Esophagus muscularis mucosa (tissue), 4 donors: ENCODE measurements at regions not wholly inside any gene's neighbourhood (a gene's known extent, or its start where the extent isn't known, plus 50 kb on each side); places are given as distances from the start of the nearest gene placed in this dataset.

Experiments
- CTCF ChIP-seq, 3 experiments: fragments of 200-600 bp in 2 of 3; fragments of 450-650 bp in 1 of 3; sonication (generic) in 2 of 3; IDR thresholded peaks; one replicate each; pipeline ENCODE4 v1.5.1; 2017 to 2019; ENCODE audit warnings: antibody characterized with exemption in 3 of 3, mild to moderate bottlenecking in 2 of 3, moderate library complexity in 1 of 3
- EP300 ChIP-seq: sonication (generic); formaldehyde crosslinking; IDR thresholded peaks from one replicate; pipeline ENCODE4 v1.6.1; 2017; ENCODE audit warnings: antibody characterized with exemption
- POLR2A ChIP-seq: fragments of 450-650 bp; IDR thresholded peaks from one replicate; pipeline ENCODE4 v1.6.1; 2017; ENCODE audit warnings: antibody characterized with exemption, moderate library complexity, mild to moderate bottlenecking, low read depth
- POLR2AphosphoS5 ChIP-seq, 2 donors: sonication (generic); formaldehyde crosslinking; IDR thresholded peaks; one replicate each; pipeline ENCODE4 v1.6.1; 2017; ENCODE audit warnings: antibody characterized with exemption in 2 of 2

GRCh38 chr6:147961481-147962141 lies 381.0 kb upstream of the SASH1 start:
- TF ChIP-seq CTCF (IDR thresholded peaks at IDR 0.05): no peak
- TF ChIP-seq POLR2A: no peak
- TF ChIP-seq POLR2AphosphoS5 (IDR thresholded peaks at IDR 0.05): no peak
- no peak for TF ChIP-seq EP300
